ENCODE measurements at regions not wholly inside any gene's neighbourhood (a gene's known extent, or its start where the extent isn't known, plus 50 kb on each side); places are given as distances from the start of the nearest gene placed in this dataset.

- ATAC-seq (no peak), DNase-seq (no peak)
- in situ Hi-C loops (cut with MboI; ENCODE audit: low sequenced_read_pairs in 4 of 4) (no loop called here), intact Hi-C loops (cut with DNase I; ENCODE audit: low total_unique reads) (no loop called here)
- TF ChIP-seq CTCF (IDR thresholded peaks at IDR 0.05 in 4 of 5, conservative IDR thresholded peaks at IDR 0.05 in 1 of 5) (no peak), POLR2A (IDR thresholded peaks at IDR 0.05) (no peak)
- Histone ChIP-seq H3K27ac (no peak overlapping the region), H3K9me3 (no peaks in the 10 kb centered on the region), H3K36me3 (no peaks in the 10 kb centered on the region), H3K4me1 (no peaks in the 10 kb centered on the region), H3K4me3 (no peak overlapping the region), H3K27me3 (no peaks in the 10 kb centered on the region)
Observed at GRCh38 chr5:3285621-3286020, 310.0 kb upstream of the IRX1 start.

GRCh38 chr5:3284506-3284905 lies 311.1 kb upstream of the IRX1 start:
- no peaks in the 10 kb centered on the region for H3K36me3 ChIP-seq
- no peak overlapping the region for H3K4me3 ChIP-seq
- H3K27me3 ChIP-seq, result no peaks in the 10 kb centered on the region
- ATAC-seq, result no peak
- no peak for DNase-seq
- in situ Hi-C loops (cut with MboI; ENCODE audit: low sequenced_read_pairs in 4 of 4), result no loop called here
- no peak overlapping the region for H3K27ac ChIP-seq
- no peak for TF ChIP-seq POLR2A (IDR thresholded peaks at IDR 0.05)
- TF ChIP-seq CTCF (IDR thresholded peaks at IDR 0.05 in 4 of 5, conservative IDR thresholded peaks at IDR 0.05 in 1 of 5), result no peak
- intact Hi-C loops (cut with DNase I; ENCODE audit: low total_unique reads), result no loop called here
- H3K4me1 ChIP-seq, result no peaks in the 10 kb centered on the region
- no peaks in the 10 kb centered on the region for H3K9me3 ChIP-seq

- Histone ChIP-seq H3K4me1 (no peaks in the 10 kb centered on the region), H3K9me3 (no peaks in the 10 kb centered on the region), H3K27me3 (no peaks in the 10 kb centered on the region), H3K36me3 (no peaks in the 10 kb centered on the region), H3K4me3 (no peak overlapping the region), H3K27ac (no peak overlapping the region)
- ATAC-seq (no peak), DNase-seq (no peak)
- in situ Hi-C loops (cut with MboI; ENCODE audit: low sequenced_read_pairs in 4 of 4), result no loop called here
- TF ChIP-seq POLR2A (IDR thresholded peaks at IDR 0.05) (no peak), CTCF (IDR thresholded peaks at IDR 0.05 in 4 of 5, conservative IDR thresholded peaks at IDR 0.05 in 1 of 5) (no peak)
- intact Hi-C loops (cut with DNase I; ENCODE audit: low total_unique reads), result no loop called here
Observed at GRCh38 chr5:3282841-3283240, 312.8 kb upstream of the IRX1 start.

GRCh38 chr5:3281366-3281765 lies 314.3 kb upstream of the IRX1 start:
- in situ Hi-C loops (cut with MboI; ENCODE audit: low sequenced_read_pairs in 4 of 4) (no loop called here), intact Hi-C loops (cut with DNase I; ENCODE audit: low total_unique reads) (no loop called here)
- TF ChIP-seq POLR2A (IDR thresholded peaks at IDR 0.05) (no peak), CTCF (IDR thresholded peaks at IDR 0.05 in 4 of 5, conservative IDR thresholded peaks at IDR 0.05 in 1 of 5) (no peak)
- H3K9me3 ChIP-seq, result no peaks in the 10 kb centered on the region
- H3K27ac ChIP-seq, result no peak overlapping the region
- no peaks in the 10 kb centered on the region for H3K36me3 ChIP-seq
- ATAC-seq, result no peak
- no peaks in the 10 kb centered on the region for H3K4me1 ChIP-seq
- no peaks in the 10 kb centered on the region for H3K27me3 ChIP-seq
- no peak for DNase-seq
- no peak overlapping the region for H3K4me3 ChIP-seq

- no peak for ATAC-seq
- intact Hi-C loops (cut with DNase I; ENCODE audit: low total_unique reads), result no loop called here
- in situ Hi-C loops (cut with MboI; ENCODE audit: low sequenced_read_pairs in 4 of 4), result no loop called here
Observed at GRCh38 chr5:3278643-3279042, 317.0 kb upstream of the IRX1 start.

More at GRCh38 chr5:3278643-3279042, 317.0 kb upstream of the IRX1 start:
- Histone ChIP-seq H3K9me3 (no peaks in the 10 kb centered on the region), H3K4me1 (no peaks in the 10 kb centered on the region), H3K4me3 (no peak overlapping the region), H3K36me3 (no peaks in the 10 kb centered on the region), H3K27ac (no peak overlapping the region), H3K27me3 (no peaks in the 10 kb centered on the region)
- TF ChIP-seq POLR2A (IDR thresholded peaks at IDR 0.05) (no peak), CTCF (IDR thresholded peaks at IDR 0.05 in 4 of 5, conservative IDR thresholded peaks at IDR 0.05 in 1 of 5) (no peak)
- no peak for DNase-seq
